Stomach (tissue), 4 donors: ENCODE measurements at regions not wholly inside any gene's neighbourhood (a gene's known extent, or its start where the extent isn't known, plus 50 kb on each side); places are given as distances from the start of the nearest gene placed in this dataset.

Experiments
- EP300 ChIP-seq: sonication (generic); formaldehyde crosslinking; IDR thresholded peaks from one replicate; pipeline ENCODE4 v1.6.1; 2017; ENCODE audit warnings: antibody characterized with exemption
- POLR2A ChIP-seq, 4 donors: fragments of 450-650 bp; IDR thresholded peaks; one replicate each; pipeline ENCODE4 v1.6.1; 2016; ENCODE audit warnings: antibody characterized with exemption in 4 of 4, control low read depth in 2 of 4, mild to moderate bottlenecking in 1 of 4, moderate library complexity in 1 of 4
- POLR2AphosphoS5 ChIP-seq, 3 donors: sonication (generic); formaldehyde crosslinking; IDR thresholded peaks; one replicate each; pipeline ENCODE4 v1.6.1; 2016; ENCODE audit warnings: antibody characterized with exemption in 3 of 3

DNA sequence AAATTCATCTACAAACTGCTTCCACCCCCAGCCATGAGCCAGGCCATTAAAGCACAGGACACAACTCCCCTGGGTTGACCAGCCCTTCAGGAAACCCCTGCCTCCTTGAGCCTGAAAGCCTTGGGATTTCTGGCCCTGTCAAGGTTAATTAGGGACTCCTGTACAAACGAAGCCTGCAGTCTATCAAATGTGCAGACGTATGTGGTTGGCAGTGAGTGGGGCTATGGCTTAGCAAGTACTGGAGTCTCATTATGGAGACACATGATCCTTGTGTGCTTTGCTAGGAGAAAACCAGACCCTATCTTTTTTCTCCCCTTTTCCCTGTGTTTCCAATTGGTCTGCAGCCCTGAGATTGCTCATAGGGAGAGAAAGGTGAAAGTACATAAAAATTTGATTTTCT is 588.3 kb upstream of the USP24 start:
- TF ChIP-seq EP300 (no peak), POLR2A (IDR thresholded peaks at IDR 0.05) (no peak), POLR2AphosphoS5 (IDR thresholded peaks at IDR 0.05) (no peak)
